HepG2 (cell line): ENCODE measurements at regions not wholly inside any gene's neighbourhood (a gene's known extent, or its start where the extent isn't known, plus 50 kb on each side); places are given as distances from the start of the nearest gene placed in this dataset.
"Not testable (repeated sequence)": the region's sequence is repeated elsewhere in the genome, so short reads cannot be mapped to it uniquely, and the experiment has no call there.

ENCODE experiments used
- ATAC-seq: fragments of 200-7000 bp; cut with Tn5 transposase; 3 replicates; pipeline ENCODE4 v1.9.1; 2020; ENCODE audit warnings: mild to moderate bottlenecking, moderate library complexity
- BruUV-seq: library from RNA; stranded (reverse); fragments of 400-500 nt; replicated peaks from 2 replicates; lab custom pipeline; 2021; lab: Mats Ljungman, UMichigan
- CTCF ChIA-PET: fragments of 300-600 bp; formaldehyde crosslinking; extraction: SDS; loops from one replicate; lab custom pipeline; 2021; ENCODE audit warnings: low total read pairs, inconsistent platforms, low intra/inter-chr PET ratio; lab: Yijun Ruan, JAX
- POLR2A ChIA-PET: fragments of 350-600 bp; sonication (Branson Sonifier 250); formaldehyde crosslinking; loops from one replicate; lab custom pipeline; 2020; ENCODE audit warnings: antibody characterized with exemption, inconsistent platforms; lab: Yijun Ruan, JAX
- DNase-seq: peaks from one replicate; pipeline ENCODE4 v3.0.0-alpha.2; 2015; ENCODE audit warnings: low spot score
- FAIRE-seq: peaks from 3 replicates; lab custom pipeline; 2011; peaks lifted over from hg19 to GRCh38; lab: Jason Lieb, UNC
- H2AFZ ChIP-seq: one replicate; pipeline ENCODE4 v1.6.1; 2011; ENCODE audit warnings: low read length, inconsistent platforms
- H3K27ac ChIP-seq: fragments of 300-600 bp; 3 replicates; pipeline ENCODE4 v1.8.0; 2011; ENCODE audit warnings: mixed run types, mild to moderate bottlenecking, mixed read lengths, low read length, inconsistent platforms; ENCODE audit not compliant: insufficient read depth; ENCODE audit errors: extremely low read length
- H3K27me3 ChIP-seq, 2 experiments: fragments of 200-600 bp in 1 of 2; 2 replicates in 1 of 2; 3 replicates in 1 of 2; pipeline versions ENCODE4 v1.6.0 to v1.8.0; 2011; ENCODE audit warnings: low read length in 2 of 2, mild to moderate bottlenecking in 2 of 2, moderate library complexity in 2 of 2, inconsistent platforms in 1 of 2; ENCODE audit not compliant: insufficient read depth in 2 of 2, control insufficient read depth in 1 of 2
- H3K36me3 ChIP-seq, 2 experiments: fragments of 200-600 bp in 1 of 2; replicated peaks in 1 of 2; 2 replicates in 1 of 2; 3 replicates in 1 of 2; pipeline versions ENCODE4 v1.5.1 to v1.8.0; 2011; ENCODE audit warnings: low read length in 2 of 2, inconsistent platforms in 1 of 2; ENCODE audit not compliant: insufficient read depth in 2 of 2, control insufficient read depth in 1 of 2
- H3K4me1 ChIP-seq: 2 replicates; pipeline ENCODE4 v1.5.1; 2012; ENCODE audit warnings: low read length, inconsistent platforms; ENCODE audit not compliant: insufficient read depth
- H3K4me2 ChIP-seq: 2 replicates; pipeline ENCODE4 v1.6.0; 2011; ENCODE audit warnings: low read depth, low read length, inconsistent platforms
- H3K4me3 ChIP-seq, 3 experiments: fragments of 200-600 bp in 1 of 3; sonication (generic), shearing (Covaris generic) in 1 of 3; replicated peaks in 1 of 3; 2 replicates each; pipeline ENCODE4 v1.5.1; 2011 to 2016; ENCODE audit warnings: low read length in 3 of 3, inconsistent platforms in 2 of 3, low read depth in 2 of 3, mild to moderate bottlenecking in 2 of 3, control low read depth in 1 of 3, mixed read lengths in 1 of 3; ENCODE audit not compliant: insufficient read depth in 1 of 3
- H3K79me2 ChIP-seq: one replicate; pipeline ENCODE4 v1.6.1; 2011; ENCODE audit warnings: low read length, inconsistent platforms; ENCODE audit not compliant: insufficient read depth
- H3K9ac ChIP-seq: 2 replicates; pipeline ENCODE4 v1.6.0; 2011; ENCODE audit warnings: mild to moderate bottlenecking, low read depth, low read length, inconsistent platforms; ENCODE audit not compliant: insufficient read depth
- H3K9me3 ChIP-seq: 2 replicates; pipeline ENCODE4 v1.5.1; 2012; ENCODE audit warnings: mild to moderate bottlenecking, low read length
- H4K20me1 ChIP-seq: 2 replicates; pipeline ENCODE4 v1.6.0; 2011; ENCODE audit warnings: inconsistent platforms, mild to moderate bottlenecking, low read length, moderate library complexity; ENCODE audit not compliant: insufficient read depth
- CREBL2 ChIP-seq: sonication (generic); formaldehyde crosslinking; IDR thresholded peaks from 2 replicates; pipeline ENCODE4 v1.8.1; 2023; ENCODE audit warnings: missing genetic modification reagents, mild to moderate bottlenecking, borderline replicate concordance
- DZIP1 ChIP-seq: sonication (generic); formaldehyde crosslinking; IDR thresholded peaks from 2 replicates; pipeline ENCODE4 v1.5.0; 2020; ENCODE audit warnings: mild to moderate bottlenecking, missing genetic modification reagents
- KMT2B ChIP-seq: IDR thresholded peaks from 2 replicates; pipeline ENCODE4 v1.6.1; 2016; ENCODE audit warnings: missing genetic modification reagents, missing compliant biosample characterization
- MXD3 ChIP-seq: IDR thresholded peaks from 2 replicates; pipeline ENCODE4 v1.6.1; 2016; ENCODE audit warnings: mild to moderate bottlenecking, missing biosample characterization, missing genetic modification reagents
- RBAK ChIP-seq: sonication (generic); formaldehyde crosslinking; IDR thresholded peaks from 2 replicates; pipeline ENCODE4 v1.5.1; 2020; ENCODE audit warnings: mild to moderate bottlenecking, missing genetic modification reagents
- TP53 ChIP-seq: sonication (generic); formaldehyde crosslinking; conservative IDR thresholded peaks from 2 replicates; pipeline ENCODE4 v1.4.0; 2020; ENCODE audit warnings: missing genetic modification reagents
- ZNF34 ChIP-seq: sonication (generic); formaldehyde crosslinking; IDR thresholded peaks from 2 replicates; pipeline ENCODE4 v1.4.0; 2020; ENCODE audit warnings: mild to moderate bottlenecking, missing genetic modification reagents, borderline replicate concordance
- WGBS: methylation state at CpG from one replicate; pipeline ENCODE4 v1.1.6; 2017; ENCODE audit warnings: low lambda C conversion rate; 5-methylcytosine and 5-hydroxymethylcytosine counted together
- in situ Hi-C: cut with HindIII; loops from 2 replicates; pipeline ENCODE4 v1.10.0; 2017; ENCODE audit warnings: low pct_unique_long_range_greater_than_20kb; ENCODE audit not compliant: extremely low pct_ligation_motif_present
- intact Hi-C: fragments of 100-400 bp; cut with micrococcal nuclease; formaldehyde crosslinking; loops from one replicate; pipeline ENCODE4 v1.10.0; 2022; ENCODE audit not compliant: unreplicated experiment

- TF ChIP-seq MXD3 (CRISPR knock-in tag) (no peak), ZNF34 (CRISPR knock-in tag) (no peak), DZIP1 (CRISPR knock-in tag) (no peak)
Observed at GRCh38 chr22:22178355-22178965, 66.1 kb upstream of the VPREB1 start (continued).

GRCh38 chr22:22176929-22177616 lies 67.5 kb upstream of the VPREB1 start:
- ATAC-seq = no peak
- H2AFZ ChIP-seq = no peak overlapping the region
- H4K20me1 ChIP-seq = no peaks in the 10 kb centered on the region
- ChIA-PET POLR2A (no interaction called here), CTCF (no interaction called here)
- FAIRE-seq = no peak
- peaks cover 12% of the 10 kb centered on the region for H3K4me1 ChIP-seq
- TF ChIP-seq RBAK (CRISPR knock-in tag) = no peak
- no peak for TF ChIP-seq TP53 (CRISPR knock-in tag)
- TF ChIP-seq KMT2B = no peak
- TF ChIP-seq CREBL2 (CRISPR knock-in tag) = no peak
- no peak overlapping the region for H3K9ac ChIP-seq
- no peak overlapping the region for H3K27ac ChIP-seq
- intact Hi-C loops = no loop called here
- in situ Hi-C loops = no loop called here
- DNase-seq = no peak
- no peaks in the 10 kb centered on the region for H3K9me3 ChIP-seq
- no peaks in the 10 kb centered on the region for H3K36me3 ChIP-seq
- no peaks in the 10 kb centered on the region for H3K79me2 ChIP-seq
- H3K4me3 ChIP-seq = no peak overlapping the region
- H3K27me3 ChIP-seq = peaks cover 0 to 4% of the 10 kb centered on the region in 2 experiments; a peak in 2 of 5 replicates
- BruUV-seq = no TSS peak
- WGBS = 16% methylated on average over 4 of the region's 4 CpGs
- H3K4me2 ChIP-seq = no peak overlapping the region

- H4K20me1 ChIP-seq, H3K4me2 ChIP-seq, in situ Hi-C loops, intact Hi-C loops, H2AFZ ChIP-seq, H3K9ac ChIP-seq, CTCF ChIA-PET, H3K36me3 ChIP-seq, BruUV-seq, H3K79me2 ChIP-seq, H3K4me1 ChIP-seq, H3K4me3 ChIP-seq, POLR2A ChIA-PET, ATAC-seq, H3K9me3 ChIP-seq, FAIRE-seq, H3K27ac ChIP-seq, DNase-seq, H3K27me3 ChIP-seq: not testable (repeated sequence)
- WGBS = 37% methylated on average over 6 of the region's 6 CpGs
Observed at GRCh38 chr22:22172896-22173628, 71.5 kb upstream of the VPREB1 start.
